Stimulated activated effector memory CD8-positive, alpha-beta T cell treated with anti-CD3 and anti-CD28 coated beads, Interleukin-12 subunit alpha, Interleukin-12 subunit beta, amount 100 ng/mL, for 72 hours (primary cell): ENCODE measurements at regions not wholly inside any gene's neighbourhood (a gene's known extent, or its start where the extent isn't known, plus 50 kb on each side); places are given as distances from the start of the nearest gene placed in this dataset.

Experiments
- ATAC-seq: fragments of 150-1000 bp; cut with Tn5 transposase; 2 replicates; pipeline ENCODE4 v1.10.0; 2021
- DNase-seq, 2 donors: peaks; one replicate each; pipeline ENCODE4 v3.0.0; 2021 to 2022; ENCODE audit warnings: low spot score in 2 of 2
- H3K27ac Mint-ChIP-seq: one replicate; pipeline ENCODE4 v1.8.0; 2022; ENCODE audit warnings: mild to moderate bottlenecking, mixed read lengths
- H3K36me3 Mint-ChIP-seq: one replicate; pipeline ENCODE4 v1.8.0; 2022; ENCODE audit warnings: mild to moderate bottlenecking, mixed read lengths
- H3K4me1 Mint-ChIP-seq: one replicate; pipeline ENCODE4 v1.8.0; 2022; ENCODE audit warnings: mixed read lengths
- H3K4me3 Mint-ChIP-seq: one replicate; pipeline ENCODE4 v1.8.0; 2022; ENCODE audit warnings: mild to moderate bottlenecking, mixed read lengths
- H3K9me3 Mint-ChIP-seq: one replicate; pipeline ENCODE4 v1.8.0; 2022; ENCODE audit warnings: mixed read lengths

DNA sequence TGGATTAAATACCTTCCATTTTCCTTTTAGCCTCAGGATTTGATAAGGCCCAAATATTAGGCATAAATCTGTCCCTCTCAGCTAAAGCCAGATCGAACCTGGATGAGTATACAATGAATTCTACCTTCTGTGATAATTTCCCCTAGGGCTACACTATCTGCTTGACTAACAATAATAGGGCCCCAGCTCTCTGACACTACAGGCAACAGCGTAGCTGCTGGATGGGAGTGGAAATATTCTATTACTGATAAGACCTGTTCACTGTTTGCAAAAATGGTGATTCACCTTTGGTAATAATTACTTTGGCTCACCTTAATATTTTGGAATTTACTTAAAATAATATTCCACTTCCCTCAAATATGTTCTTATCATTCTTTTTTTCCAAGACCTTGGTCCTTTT, 644.2 kb upstream of the SEMA6A start:
- Mint-ChIP-seq H3K4me1 (no peaks in the 10 kb centered on the region), H3K9me3 (peaks cover 11% of the 10 kb centered on the region), H3K4me3 (no peak overlapping the region), H3K27ac (no peak overlapping the region), H3K36me3 (no peaks in the 10 kb centered on the region)
- no peak for DNase-seq
- no peak for ATAC-seq

DNA sequence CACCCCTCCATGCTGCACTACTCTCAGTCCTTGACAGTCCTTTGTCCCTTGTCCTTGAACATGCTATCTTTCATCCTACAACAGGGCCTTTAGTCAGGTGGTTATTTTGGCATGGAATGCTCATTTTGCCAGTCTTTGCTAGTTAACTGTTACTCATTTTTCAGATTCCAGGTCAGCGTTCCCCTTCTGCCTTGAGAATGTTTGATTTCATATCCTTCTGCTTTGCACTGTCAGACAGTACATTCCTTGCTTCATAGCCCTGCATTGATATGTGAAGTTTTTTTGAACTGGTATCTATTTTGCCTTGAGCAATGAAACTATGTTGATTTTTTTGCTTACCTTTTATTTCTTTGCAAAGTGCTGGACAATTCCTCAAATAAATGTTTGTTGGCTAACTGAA, 638.2 kb upstream of the SEMA6A start:
- H3K27ac Mint-ChIP-seq, result no peak overlapping the region
- DNase-seq (no peak), ATAC-seq (no peak)
- no peaks in the 10 kb centered on the region for H3K36me3 Mint-ChIP-seq
- no peaks in the 10 kb centered on the region for H3K4me1 Mint-ChIP-seq
- peaks cover 17% of the 10 kb centered on the region for H3K9me3 Mint-ChIP-seq
- no peak overlapping the region for H3K4me3 Mint-ChIP-seq

DNA sequence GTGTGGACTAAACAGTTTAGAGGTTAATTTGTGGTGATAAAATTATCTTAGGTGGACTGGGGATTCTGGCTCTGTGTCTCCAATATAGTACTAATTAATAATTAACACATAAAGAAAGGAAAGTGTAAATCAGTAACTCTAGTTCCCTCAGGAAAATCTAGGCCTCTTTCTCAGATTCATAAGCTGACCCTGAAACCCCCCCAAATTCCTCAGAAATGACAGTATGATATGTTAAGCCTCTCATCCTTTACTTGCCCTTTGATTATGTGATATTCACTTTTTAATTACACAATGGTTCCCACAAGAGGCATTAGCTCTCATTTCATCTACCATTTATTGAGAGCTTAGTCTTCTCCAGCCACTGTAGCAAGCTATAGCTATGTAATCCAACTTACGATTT, 636.2 kb upstream of the SEMA6A start:
- Mint-ChIP-seq H3K36me3 (no peaks in the 10 kb centered on the region), H3K27ac (no peak overlapping the region), H3K9me3 (peaks cover 13% of the 10 kb centered on the region), H3K4me1 (no peaks in the 10 kb centered on the region), H3K4me3 (no peak overlapping the region)
- ATAC-seq, result no peak
- no peak for DNase-seq

GRCh38 chr5:117209479-117209878, 634.9 kb upstream of the SEMA6A start:
- no peaks in the 10 kb centered on the region for H3K36me3 Mint-ChIP-seq
- H3K9me3 Mint-ChIP-seq, result peaks cover 11% of the 10 kb centered on the region
- no peak overlapping the region for H3K4me3 Mint-ChIP-seq
- H3K27ac Mint-ChIP-seq, result no peak overlapping the region
- DNase-seq (no peak), ATAC-seq (no peak)
- no peaks in the 10 kb centered on the region for H3K4me1 Mint-ChIP-seq

- no peak overlapping the region for H3K27ac Mint-ChIP-seq
- H3K4me3 Mint-ChIP-seq, result no peak overlapping the region
- no peaks in the 10 kb centered on the region for H3K4me1 Mint-ChIP-seq
- ATAC-seq (no peak), DNase-seq (no peak)
- no peaks in the 10 kb centered on the region for H3K36me3 Mint-ChIP-seq
- H3K9me3 Mint-ChIP-seq, result peaks cover 12% of the 10 kb centered on the region
Measured at GRCh38 chr5:117207088-117207668, 632.6 kb upstream of the SEMA6A start.

DNA sequence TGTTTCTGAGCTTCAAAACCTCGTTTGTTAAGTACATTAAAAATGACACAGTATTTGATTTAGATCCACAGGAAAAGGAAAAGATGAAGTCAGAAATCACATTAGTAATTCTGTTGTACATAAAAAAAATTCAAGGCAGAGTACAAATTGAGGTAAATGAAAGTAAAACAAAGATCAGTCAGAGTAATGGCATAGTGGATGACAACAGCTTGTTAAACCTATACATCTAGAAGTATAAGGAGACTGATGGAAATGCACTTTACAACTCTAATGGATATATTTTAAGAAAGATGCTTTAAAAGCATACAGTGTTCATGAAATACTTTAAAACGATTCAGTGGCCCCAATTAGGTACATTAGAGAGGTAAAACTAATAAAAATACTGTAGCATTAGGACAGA, 631.3 kb upstream of the SEMA6A start:
- peaks cover 13% of the 10 kb centered on the region for H3K9me3 Mint-ChIP-seq
- H3K4me3 Mint-ChIP-seq, result no peak overlapping the region
- DNase-seq (no peak), ATAC-seq (no peak)
- no peaks in the 10 kb centered on the region for H3K4me1 Mint-ChIP-seq
- H3K27ac Mint-ChIP-seq, result no peak overlapping the region
- no peaks in the 10 kb centered on the region for H3K36me3 Mint-ChIP-seq

DNA sequence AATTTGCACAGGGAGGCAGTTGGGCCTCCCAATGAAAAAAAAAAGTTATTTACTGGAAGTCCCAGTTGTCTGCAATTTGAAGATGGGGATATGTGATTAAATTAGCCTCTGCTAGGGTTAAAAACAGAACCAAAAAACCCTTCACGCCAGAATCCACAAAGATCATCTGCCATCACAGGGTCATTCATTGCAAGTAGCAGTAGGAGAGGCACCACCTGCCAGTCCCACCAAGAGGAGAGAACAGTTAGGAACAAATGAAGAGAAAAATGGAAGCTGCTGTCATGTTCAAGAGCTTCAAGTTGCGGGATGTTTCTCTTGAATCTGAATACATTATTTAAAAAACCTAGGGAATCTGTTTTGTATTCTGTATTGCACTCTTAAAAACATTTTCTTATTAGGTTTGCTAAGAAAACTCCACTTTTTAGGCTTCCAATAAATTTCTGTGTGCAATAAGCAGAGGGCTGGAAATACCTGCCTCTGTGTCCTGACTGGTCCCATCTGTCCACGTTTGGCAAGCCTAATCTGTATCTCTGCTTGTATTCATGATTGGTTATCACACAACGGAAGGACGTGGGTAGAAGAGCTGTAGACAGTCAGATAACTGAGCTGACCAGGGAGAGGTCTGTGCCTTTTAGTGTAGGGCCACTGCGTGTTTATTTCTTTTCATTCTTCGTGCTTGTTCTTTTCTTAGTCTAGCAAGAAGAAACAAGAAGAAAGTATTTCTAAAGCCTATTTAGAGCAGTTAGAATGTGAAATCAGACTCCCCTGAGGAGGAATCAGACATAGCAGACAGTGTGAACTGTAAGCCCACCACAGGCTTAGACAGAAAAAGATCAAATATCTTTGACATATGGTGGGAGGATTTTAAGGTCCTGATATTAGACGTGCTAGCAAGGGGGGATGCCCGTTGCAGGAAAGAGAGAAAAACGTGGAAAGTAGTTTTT, 630.6 kb upstream of the SEMA6A start:
- H3K4me3 Mint-ChIP-seq, result no peak overlapping the region
- no peaks in the 10 kb centered on the region for H3K36me3 Mint-ChIP-seq
- no peak overlapping the region for H3K27ac Mint-ChIP-seq
- no peaks in the 10 kb centered on the region for H3K4me1 Mint-ChIP-seq
- no peak for DNase-seq
- no peak for ATAC-seq
- H3K9me3 Mint-ChIP-seq, result peaks cover 17% of the 10 kb centered on the region

DNA sequence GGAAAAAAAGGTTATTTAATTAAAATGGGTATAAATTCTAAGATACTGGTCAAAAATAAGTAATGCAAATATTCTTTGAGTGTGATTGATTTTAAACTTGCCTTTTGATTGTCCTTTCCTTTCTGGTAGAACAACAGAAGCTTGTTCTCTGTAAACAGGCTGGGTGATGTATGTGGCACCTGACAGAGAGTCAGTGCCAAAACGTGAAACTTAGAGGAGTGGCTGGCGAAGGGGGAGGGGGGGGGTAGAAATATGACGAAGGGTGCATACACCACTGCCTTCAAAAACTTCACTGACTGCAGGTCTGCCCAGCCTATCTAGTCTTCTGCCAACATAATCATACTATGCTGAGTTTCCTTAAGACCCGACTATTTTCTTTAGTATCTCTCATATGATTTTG, 629.8 kb upstream of the SEMA6A start:
- no peaks in the 10 kb centered on the region for H3K36me3 Mint-ChIP-seq
- no peak for ATAC-seq

DNA sequence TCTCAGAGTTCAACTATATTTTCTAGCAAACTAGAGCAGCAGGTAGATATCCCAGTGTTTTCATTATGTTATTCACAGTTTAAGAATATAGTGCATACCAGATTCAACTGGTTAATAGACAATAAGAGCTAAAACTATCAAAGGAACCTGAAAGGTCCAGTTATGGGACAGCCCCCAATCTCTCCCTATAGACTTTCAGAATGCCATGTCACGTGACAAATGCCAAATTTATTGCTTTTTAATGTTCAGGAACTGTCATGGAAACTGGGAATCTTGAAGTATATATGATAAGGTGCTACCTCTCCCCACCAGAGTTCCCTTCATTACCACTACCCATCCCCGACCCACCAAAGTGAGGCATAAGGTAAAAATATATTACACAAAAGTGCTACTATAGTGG, 629.0 kb upstream of the SEMA6A start:
- Mint-ChIP-seq H3K27ac (no peak overlapping the region), H3K9me3 (peaks cover 14% of the 10 kb centered on the region), H3K4me1 (no peaks in the 10 kb centered on the region), H3K36me3 (no peaks in the 10 kb centered on the region), H3K4me3 (no peak overlapping the region)
- ATAC-seq (no peak), DNase-seq (no peak)

More for the DNA sequence above, 629.8 kb upstream of the SEMA6A start:
- H3K4me1 Mint-ChIP-seq, result no peaks in the 10 kb centered on the region
- H3K27ac Mint-ChIP-seq, result no peak overlapping the region
- no peak overlapping the region for H3K4me3 Mint-ChIP-seq
- peaks cover 16% of the 10 kb centered on the region for H3K9me3 Mint-ChIP-seq
- DNase-seq, result no peak

DNA sequence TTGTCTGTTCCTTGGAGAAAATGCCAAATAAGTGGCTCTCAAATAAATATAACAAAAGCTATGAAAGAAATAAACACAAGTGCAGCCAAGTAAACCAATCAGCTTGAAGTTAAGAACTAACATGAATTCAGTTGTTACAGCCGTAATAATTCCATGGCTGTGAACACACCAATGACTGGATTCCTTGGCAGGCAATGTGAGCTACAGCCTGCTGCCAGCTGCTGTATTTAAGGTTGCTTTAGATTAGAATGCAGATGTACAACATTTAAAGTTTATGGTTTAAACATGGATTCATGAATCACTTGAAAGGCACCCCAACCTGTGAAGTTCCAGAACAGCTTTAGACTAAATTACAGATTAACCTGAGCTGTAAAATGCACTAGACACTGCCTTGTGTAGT, 626.4 kb upstream of the SEMA6A start:
- no peaks in the 10 kb centered on the region for H3K36me3 Mint-ChIP-seq
- H3K27ac Mint-ChIP-seq, result no peak overlapping the region
- H3K9me3 Mint-ChIP-seq, result peaks cover 14% of the 10 kb centered on the region
- no peaks in the 10 kb centered on the region for H3K4me1 Mint-ChIP-seq
- no peak overlapping the region for H3K4me3 Mint-ChIP-seq
- ATAC-seq, result no peak
- DNase-seq, result no peak

- Mint-ChIP-seq H3K9me3 (peaks cover 10% of the 10 kb centered on the region), H3K4me1 (no peaks in the 10 kb centered on the region), H3K36me3 (no peaks in the 10 kb centered on the region), H3K4me3 (no peak overlapping the region), H3K27ac (no peak overlapping the region)
- no peak for DNase-seq
- ATAC-seq, result no peak
Measured at GRCh38 chr5:117195076-117195475, 620.5 kb upstream of the SEMA6A start.

GRCh38 chr5:117191251-117191650, 616.6 kb upstream of the SEMA6A start:
- no peak overlapping the region for H3K27ac Mint-ChIP-seq
- peaks cover 14% of the 10 kb centered on the region for H3K9me3 Mint-ChIP-seq
- ATAC-seq (no peak), DNase-seq (no peak)
- H3K36me3 Mint-ChIP-seq, result no peaks in the 10 kb centered on the region
- H3K4me1 Mint-ChIP-seq, result no peaks in the 10 kb centered on the region
- H3K4me3 Mint-ChIP-seq, result no peak overlapping the region

GRCh38 chr5:117189784-117190183, 615.2 kb upstream of the SEMA6A start:
- DNase-seq, result no peak
- Mint-ChIP-seq H3K9me3 (peaks cover 18% of the 10 kb centered on the region), H3K27ac (no peak overlapping the region), H3K4me1 (no peaks in the 10 kb centered on the region), H3K4me3 (no peak overlapping the region), H3K36me3 (no peaks in the 10 kb centered on the region)
- ATAC-seq, result no peak

GRCh38 chr5:117188211-117188610, 613.6 kb upstream of the SEMA6A start:
- Mint-ChIP-seq H3K4me3 (no peak overlapping the region), H3K4me1 (no peaks in the 10 kb centered on the region), H3K27ac (no peak overlapping the region), H3K36me3 (no peaks in the 10 kb centered on the region), H3K9me3 (peaks cover 21% of the 10 kb centered on the region)
- DNase-seq (no peak), ATAC-seq (no peak)

DNA sequence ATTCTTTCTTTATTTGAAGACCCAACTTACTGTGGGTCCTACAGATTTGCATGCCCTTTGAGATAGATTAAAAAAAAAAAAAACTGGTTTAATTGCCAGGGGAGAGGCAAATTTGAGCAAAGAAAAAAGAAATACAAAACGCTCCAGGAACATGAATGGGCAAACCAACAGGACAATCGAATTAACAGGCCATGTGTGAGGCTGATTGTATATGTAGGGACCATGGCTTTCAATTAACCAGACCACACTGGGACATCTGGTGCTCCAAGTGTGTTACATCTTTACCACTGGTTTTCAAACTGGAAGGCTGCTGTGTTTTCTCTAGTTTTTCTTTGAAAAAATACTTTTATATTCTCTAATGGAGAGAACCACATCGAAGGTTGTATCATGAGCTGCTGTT, 612.1 kb upstream of the SEMA6A start:
- no peak for DNase-seq
- no peak for ATAC-seq
- Mint-ChIP-seq H3K9me3 (peaks cover 19% of the 10 kb centered on the region), H3K36me3 (no peaks in the 10 kb centered on the region), H3K27ac (no peak overlapping the region), H3K4me1 (no peaks in the 10 kb centered on the region), H3K4me3 (no peak overlapping the region)

DNA sequence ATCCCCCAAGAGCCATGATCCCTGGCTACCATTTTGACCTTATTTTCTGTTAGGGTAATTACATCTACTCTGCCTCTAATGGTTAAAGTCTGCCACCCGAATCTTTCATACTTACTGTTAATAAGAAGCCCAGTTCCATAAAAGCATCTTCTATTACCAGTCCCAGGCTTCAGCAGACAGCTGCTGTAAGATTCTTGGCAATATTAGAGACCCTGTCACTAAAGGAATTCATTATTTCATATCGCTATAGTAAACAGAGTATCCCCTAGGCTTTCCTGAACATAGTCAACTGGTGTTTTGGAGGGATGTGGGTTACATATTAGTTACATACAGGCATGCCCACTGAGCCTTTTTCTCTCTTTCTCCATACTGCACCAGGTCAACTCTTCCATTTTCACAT, 608.7 kb upstream of the SEMA6A start:
- Mint-ChIP-seq H3K36me3 (no peaks in the 10 kb centered on the region), H3K27ac (no peak overlapping the region), H3K4me1 (no peaks in the 10 kb centered on the region), H3K4me3 (no peak overlapping the region), H3K9me3 (peaks cover 17% of the 10 kb centered on the region)
- ATAC-seq (no peak), DNase-seq (no peak)
